ENCODE measurements at regions not wholly inside any gene's neighbourhood (a gene's known extent, or its start where the extent isn't known, plus 50 kb on each side); places are given as distances from the start of the nearest gene placed in this dataset.

GRCh38 chr6:105907301-105907700 lies 178.8 kb upstream of the PRDM1 start:
- DNase-seq (no peak), ATAC-seq (no peak)
- H3K9me3 ChIP-seq, result no peaks in the 10 kb centered on the region
- H3K4me1 ChIP-seq (ENCODE audit: low read depth), result no peaks in the 10 kb centered on the region
- H3K4me3 ChIP-seq, result no peak overlapping the region
- intact Hi-C loops (cut with DNase I, micrococcal nuclease), result no loop called here
- TF ChIP-seq, protein P1, sequence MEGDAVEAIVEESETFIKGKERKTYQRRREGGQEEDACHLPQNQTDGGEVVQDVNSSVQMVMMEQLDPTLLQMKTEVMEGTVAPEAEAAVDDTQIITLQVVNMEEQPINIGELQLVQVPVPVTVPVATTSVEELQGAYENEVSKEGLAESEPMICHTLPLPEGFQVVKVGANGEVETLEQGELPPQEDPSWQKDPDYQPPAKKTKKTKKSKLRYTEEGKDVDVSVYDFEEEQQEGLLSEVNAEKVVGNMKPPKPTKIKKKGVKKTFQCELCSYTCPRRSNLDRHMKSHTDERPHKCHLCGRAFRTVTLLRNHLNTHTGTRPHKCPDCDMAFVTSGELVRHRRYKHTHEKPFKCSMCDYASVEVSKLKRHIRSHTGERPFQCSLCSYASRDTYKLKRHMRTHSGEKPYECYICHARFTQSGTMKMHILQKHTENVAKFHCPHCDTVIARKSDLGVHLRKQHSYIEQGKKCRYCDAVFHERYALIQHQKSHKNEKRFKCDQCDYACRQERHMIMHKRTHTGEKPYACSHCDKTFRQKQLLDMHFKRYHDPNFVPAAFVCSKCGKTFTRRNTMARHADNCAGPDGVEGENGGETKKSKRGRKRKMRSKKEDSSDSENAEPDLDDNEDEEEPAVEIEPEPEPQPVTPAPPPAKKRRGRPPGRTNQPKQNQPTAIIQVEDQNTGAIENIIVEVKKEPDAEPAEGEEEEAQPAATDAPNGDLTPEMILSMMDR (IDR thresholded peaks at IDR 0.05), result no peak
- H3K36me3 ChIP-seq (ENCODE audit: low read depth), result no peaks in the 10 kb centered on the region

- H3K4me1 ChIP-seq (ENCODE audit: low read depth), result no peaks in the 10 kb centered on the region
Measured at GRCh38 chr6:105902401-105903031, 183.6 kb upstream of the PRDM1 start.

DNA sequence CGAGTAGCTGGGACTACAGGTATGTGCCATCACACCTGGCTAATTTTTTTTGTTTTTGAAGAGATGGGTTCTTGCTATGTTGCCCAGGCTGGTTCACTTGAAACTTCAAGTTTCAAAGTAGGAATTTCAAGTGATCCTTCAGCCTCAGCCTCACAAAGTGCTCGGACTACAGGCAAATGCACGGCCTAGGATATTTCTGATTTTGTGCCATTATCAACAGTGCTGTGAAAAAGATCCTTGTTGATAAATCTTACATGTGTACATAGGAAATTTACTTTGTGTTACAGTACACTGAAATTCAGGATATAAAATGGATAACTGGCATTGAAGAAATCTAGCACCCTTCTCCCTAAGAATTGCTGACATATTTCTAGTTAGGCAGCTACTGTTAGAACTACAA lies 184.6 kb upstream of the PRDM1 start:
- ATAC-seq, result no peak
- intact Hi-C loops (cut with DNase I, micrococcal nuclease), result no loop called here
- Histone ChIP-seq H3K36me3 (ENCODE audit: low read depth) (no peaks in the 10 kb centered on the region), H3K9me3 (no peaks in the 10 kb centered on the region), H3K4me1 (ENCODE audit: low read depth) (no peaks in the 10 kb centered on the region), H3K4me3 (no peak overlapping the region)
- TF ChIP-seq, protein P1 (IDR thresholded peaks at IDR 0.05), result no peak
- DNase-seq, result no peak

More at GRCh38 chr6:105902401-105903031, 183.6 kb upstream of the PRDM1 start:
- Histone ChIP-seq H3K9me3 (no peaks in the 10 kb centered on the region), H3K36me3 (ENCODE audit: low read depth) (no peaks in the 10 kb centered on the region), H3K4me3 (no peak overlapping the region)
- TF ChIP-seq, protein P1 (IDR thresholded peaks at IDR 0.05), result no peak
- intact Hi-C loops (cut with DNase I, micrococcal nuclease), result no loop called here
- no peak for ATAC-seq
- DNase-seq, result no peak

DNA sequence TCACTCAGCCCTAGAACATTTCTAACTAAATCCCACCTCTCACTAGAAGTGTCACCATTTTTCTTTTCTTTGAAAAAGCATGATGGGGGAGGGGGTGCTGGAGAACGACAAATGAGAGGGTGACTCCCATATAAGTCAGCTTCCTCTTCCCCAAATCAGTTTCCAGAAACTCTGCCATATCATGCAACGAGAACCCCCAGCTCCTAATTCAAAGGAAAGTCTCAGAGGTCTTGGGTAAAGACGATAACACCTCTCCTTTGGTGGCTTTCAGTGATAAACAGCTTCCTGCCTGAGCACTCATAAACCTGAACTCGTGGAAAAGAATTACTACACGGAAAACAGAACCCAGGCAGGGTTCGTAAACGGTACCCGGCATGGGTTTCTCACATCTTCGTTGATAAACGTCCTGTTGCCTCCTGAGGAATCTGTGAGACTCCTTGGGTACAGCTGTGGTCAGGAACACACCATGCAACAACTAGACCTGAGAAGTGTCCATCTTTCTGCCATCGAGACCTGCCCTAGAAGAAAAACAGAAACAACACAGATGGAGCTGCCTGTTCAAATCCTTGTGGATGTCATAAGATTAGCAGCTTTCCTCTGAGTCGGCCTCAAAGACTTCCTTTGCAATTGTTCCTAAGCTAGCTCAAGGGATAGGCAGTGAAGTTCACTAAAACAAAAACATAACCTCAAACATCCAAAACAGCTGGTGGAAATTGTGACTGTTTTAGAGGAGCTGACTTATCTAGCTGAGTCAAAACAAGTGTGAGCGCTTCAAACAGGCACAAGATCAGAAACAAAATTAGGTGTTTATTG lies 185.8 kb upstream of the PRDM1 start:
- no peak for ATAC-seq
- intact Hi-C loops (cut with DNase I, micrococcal nuclease), result no loop called here
- no peaks in the 10 kb centered on the region for H3K9me3 ChIP-seq
- TF ChIP-seq, protein P1 (IDR thresholded peaks at IDR 0.05), result no peak
- no peaks in the 10 kb centered on the region for H3K36me3 ChIP-seq (ENCODE audit: low read depth)
- H3K4me1 ChIP-seq (ENCODE audit: low read depth), result no peaks in the 10 kb centered on the region
- no peak overlapping the region for H3K4me3 ChIP-seq
- no peak for DNase-seq

DNA sequence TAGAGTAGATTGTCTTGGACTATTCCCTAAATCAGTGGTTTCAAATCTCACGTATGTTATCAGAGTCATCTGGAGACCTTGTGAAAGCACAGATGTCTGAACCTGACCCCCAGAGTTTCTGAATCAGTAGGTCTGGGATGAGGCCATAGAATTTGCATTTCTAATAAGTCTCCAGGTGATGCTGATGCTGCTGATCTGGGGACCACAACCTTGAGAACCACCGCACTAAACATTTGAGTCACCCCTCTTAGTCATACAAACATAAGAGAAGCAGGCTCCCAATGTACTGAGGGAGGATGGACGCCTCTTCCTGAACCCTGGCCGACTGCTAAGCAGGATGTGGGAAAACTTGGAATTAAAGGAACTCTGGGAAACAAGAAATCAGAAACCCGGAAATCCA lies 187.8 kb upstream of the PRDM1 start:
- DNase-seq (no peak), ATAC-seq (peak; percentile 34)

More for the DNA sequence above, 187.8 kb upstream of the PRDM1 start:
- H3K4me3 ChIP-seq, result no peak overlapping the region
- intact Hi-C loops (cut with DNase I, micrococcal nuclease), result no loop called here
- TF ChIP-seq, protein P1 (IDR thresholded peaks at IDR 0.05), result no peak
- no peaks in the 10 kb centered on the region for H3K9me3 ChIP-seq
- H3K36me3 ChIP-seq (ENCODE audit: low read depth), result no peaks in the 10 kb centered on the region
- no peaks in the 10 kb centered on the region for H3K4me1 ChIP-seq (ENCODE audit: low read depth)

Measured in mucosa of descending colon (tissue), 3 donors.